ENCODE measurements at regions not wholly inside any gene's neighbourhood (a gene's known extent, or its start where the extent isn't known, plus 50 kb on each side); places are given as distances from the start of the nearest gene placed in this dataset.

DNA sequence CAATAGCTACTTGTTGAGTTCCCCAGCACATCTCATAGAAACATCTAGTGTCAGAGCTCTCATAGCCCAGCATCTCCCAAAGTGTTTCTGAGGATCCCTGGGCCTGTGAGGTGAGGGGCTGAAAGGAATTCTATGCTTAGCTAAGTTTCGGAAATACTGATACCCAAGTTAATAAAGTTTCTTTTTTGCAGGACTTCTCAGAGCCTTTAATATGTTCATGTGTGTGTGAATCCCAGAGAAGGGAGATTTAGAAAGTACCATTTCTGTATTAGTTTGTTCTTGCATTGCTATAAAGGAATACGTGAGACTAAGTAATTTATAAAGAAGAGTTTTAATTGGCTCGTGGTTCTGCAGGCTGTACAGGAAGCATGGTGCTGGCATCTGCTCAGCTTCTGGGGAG lies 211.2 kb downstream of the TSN start:
- Histone ChIP-seq H3K36me3 (no peaks in the 10 kb centered on the region), H3K9me3 (no peaks in the 10 kb centered on the region), H3K4me3 (no peak overlapping the region), H3K4me1 (no peaks in the 10 kb centered on the region), H3K27ac (no peak overlapping the region), H3K27me3 (no peaks in the 10 kb centered on the region)
- DNase-seq, result no peak
- TF ChIP-seq, protein P1, sequence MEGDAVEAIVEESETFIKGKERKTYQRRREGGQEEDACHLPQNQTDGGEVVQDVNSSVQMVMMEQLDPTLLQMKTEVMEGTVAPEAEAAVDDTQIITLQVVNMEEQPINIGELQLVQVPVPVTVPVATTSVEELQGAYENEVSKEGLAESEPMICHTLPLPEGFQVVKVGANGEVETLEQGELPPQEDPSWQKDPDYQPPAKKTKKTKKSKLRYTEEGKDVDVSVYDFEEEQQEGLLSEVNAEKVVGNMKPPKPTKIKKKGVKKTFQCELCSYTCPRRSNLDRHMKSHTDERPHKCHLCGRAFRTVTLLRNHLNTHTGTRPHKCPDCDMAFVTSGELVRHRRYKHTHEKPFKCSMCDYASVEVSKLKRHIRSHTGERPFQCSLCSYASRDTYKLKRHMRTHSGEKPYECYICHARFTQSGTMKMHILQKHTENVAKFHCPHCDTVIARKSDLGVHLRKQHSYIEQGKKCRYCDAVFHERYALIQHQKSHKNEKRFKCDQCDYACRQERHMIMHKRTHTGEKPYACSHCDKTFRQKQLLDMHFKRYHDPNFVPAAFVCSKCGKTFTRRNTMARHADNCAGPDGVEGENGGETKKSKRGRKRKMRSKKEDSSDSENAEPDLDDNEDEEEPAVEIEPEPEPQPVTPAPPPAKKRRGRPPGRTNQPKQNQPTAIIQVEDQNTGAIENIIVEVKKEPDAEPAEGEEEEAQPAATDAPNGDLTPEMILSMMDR (IDR thresholded peaks at IDR 0.05), result no peak
- no peak for TF ChIP-seq POLR2A (IDR thresholded peaks at IDR 0.05)

DNA sequence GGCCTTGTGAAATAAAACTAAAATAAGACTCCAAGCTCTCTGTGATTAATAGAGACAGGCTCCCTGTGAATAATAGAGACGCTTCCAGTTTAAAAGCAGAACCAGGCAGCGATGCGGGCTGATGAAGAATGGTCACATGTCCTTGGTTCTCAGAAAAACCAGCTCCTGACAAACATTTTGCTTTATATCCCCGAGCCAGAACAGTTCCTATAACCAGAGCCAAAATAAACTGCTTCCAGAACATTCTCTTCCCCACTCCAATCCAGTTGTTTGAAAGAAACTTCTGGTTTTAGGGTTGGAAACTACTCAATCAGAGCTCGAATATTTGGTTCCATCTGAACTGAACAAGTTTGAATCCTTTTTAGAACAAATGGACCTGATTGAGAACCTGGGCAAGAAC lies 213.7 kb downstream of the TSN start:
- Histone ChIP-seq H3K9me3 (no peaks in the 10 kb centered on the region), H3K36me3 (no peaks in the 10 kb centered on the region), H3K27me3 (no peaks in the 10 kb centered on the region), H3K4me1 (no peaks in the 10 kb centered on the region), H3K4me3 (no peak overlapping the region), H3K27ac (peak overlapping the region in 1 of 4 donors; percentile 7)
- DNase-seq, result no peak
- no peak for TF ChIP-seq POLR2A (IDR thresholded peaks at IDR 0.05)
- TF ChIP-seq, protein P1 (IDR thresholded peaks at IDR 0.05), result no peak

DNA sequence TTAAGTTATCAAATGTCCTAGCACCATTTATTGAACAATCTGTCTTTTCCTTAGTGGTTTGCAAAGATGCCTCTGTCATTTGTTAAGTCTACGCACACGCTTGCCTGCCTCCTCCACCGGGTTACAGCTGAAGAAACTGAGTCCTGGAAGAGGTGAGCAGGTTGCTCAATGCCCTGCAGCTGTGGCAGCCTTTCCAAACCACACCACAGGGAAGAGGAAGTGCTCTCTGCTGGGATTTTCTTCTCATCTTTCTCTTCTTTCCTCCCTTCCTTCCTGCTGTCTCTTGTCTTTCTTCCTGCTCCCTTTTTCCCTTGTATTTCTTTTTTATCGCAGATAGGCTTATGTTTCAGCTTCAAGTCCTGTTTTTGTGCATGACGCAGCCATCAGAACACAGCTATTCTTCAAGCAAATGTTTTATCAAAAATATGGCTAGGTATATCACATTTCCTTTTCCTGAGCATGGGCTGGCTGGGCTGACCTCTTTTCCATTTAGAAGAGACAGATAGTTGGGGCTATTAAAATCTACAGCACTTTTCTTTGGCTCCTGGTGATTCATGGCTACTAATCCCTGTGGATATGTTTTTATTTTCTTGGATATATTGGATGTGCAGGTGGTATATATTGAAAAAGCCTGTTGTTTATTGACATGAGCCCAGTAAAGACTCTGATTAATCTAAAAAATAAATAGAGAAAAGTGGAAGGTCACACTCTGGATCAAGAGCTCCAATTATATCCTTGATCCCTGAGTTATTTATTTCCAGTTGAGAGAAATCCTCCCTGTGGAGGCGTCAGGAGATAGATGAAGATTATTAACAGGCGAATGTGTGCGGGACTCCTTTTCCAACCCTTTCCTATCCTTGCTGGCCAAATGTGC lies 214.6 kb downstream of the TSN start:
- Histone ChIP-seq H3K4me3 (no peak overlapping the region), H3K9me3 (no peaks in the 10 kb centered on the region), H3K27me3 (no peaks in the 10 kb centered on the region), H3K4me1 (no peaks in the 10 kb centered on the region), H3K36me3 (no peaks in the 10 kb centered on the region), H3K27ac (no peak overlapping the region)
- TF ChIP-seq, protein P1 (IDR thresholded peaks at IDR 0.05), result no peak
- no peak for TF ChIP-seq POLR2A (IDR thresholded peaks at IDR 0.05)
- DNase-seq, result no peak

DNA sequence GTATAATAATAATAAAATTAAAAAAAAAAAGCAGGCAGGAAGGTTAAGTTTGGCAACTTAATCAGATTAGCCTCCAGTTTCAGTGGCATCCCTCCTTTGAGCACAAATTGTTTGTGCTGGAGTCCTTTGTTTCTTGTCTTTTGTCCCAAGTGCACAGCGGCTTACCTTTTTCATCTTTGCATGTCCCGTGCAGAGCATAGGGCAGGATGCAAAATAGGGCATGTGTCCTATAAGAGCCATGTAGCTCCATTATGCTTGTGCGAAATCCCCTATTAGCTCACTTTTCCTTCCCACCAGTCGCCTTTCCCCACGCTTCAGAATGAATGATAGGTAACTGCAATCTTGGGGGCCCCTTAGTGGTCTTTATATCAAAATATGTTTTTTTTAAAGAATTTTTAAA lies 216.8 kb downstream of the TSN start:
- Histone ChIP-seq H3K4me1 (no peaks in the 10 kb centered on the region), H3K4me3 (no peak overlapping the region), H3K36me3 (no peaks in the 10 kb centered on the region), H3K27ac (no peak overlapping the region), H3K27me3 (no peaks in the 10 kb centered on the region), H3K9me3 (no peaks in the 10 kb centered on the region)
- no peak for DNase-seq
- TF ChIP-seq, protein P1 (IDR thresholded peaks at IDR 0.05), result no peak
- no peak for TF ChIP-seq POLR2A (IDR thresholded peaks at IDR 0.05)

DNA sequence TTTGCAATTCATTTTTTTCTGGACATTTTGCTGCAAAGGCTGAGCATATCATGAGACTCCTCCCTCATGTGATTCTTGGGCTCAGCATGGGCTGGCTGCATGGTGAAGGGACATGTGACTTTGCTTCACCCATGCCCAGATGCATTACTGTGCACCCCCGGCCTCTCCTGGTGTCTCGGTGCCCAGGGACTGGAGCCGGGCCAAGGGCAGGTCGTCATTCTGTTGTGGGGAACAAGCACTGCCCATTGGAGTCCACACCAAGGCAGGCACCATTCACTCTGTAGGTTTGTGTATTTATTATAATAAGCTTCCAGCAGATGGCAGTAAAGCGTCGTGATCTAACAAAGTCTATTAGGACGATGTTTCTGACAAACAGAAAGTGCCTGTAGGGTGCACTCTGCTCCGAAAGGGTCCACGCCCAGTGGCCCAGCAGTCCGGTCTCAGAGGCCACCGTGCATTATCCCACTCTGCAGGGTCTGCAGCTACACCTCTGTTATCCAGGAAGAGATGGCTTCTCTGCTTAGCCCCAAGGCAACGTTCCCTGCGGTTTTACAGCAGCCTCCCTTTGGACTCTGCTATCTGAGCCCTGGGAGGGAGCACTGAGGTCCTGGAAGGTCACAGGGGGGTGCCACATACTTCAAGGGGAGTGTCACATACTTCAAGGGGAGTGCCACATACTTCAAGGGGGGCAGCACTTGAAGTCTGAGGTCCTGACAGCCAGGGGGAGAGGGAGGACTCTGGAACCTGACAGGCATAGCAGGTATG lies 219.6 kb downstream of the TSN start:
- no peaks in the 10 kb centered on the region for H3K4me1 ChIP-seq
- DNase-seq, result peak in 1 of 3 donors; percentile 58
- no peaks in the 10 kb centered on the region for H3K27me3 ChIP-seq
- no peaks in the 10 kb centered on the region for H3K36me3 ChIP-seq
- H3K4me3 ChIP-seq, result peak overlapping the region; percentile 7 to 52 (median 33)
- TF ChIP-seq, protein P1 (IDR thresholded peaks at IDR 0.05), result peak in 4 of 6 experiments; percentile 51 to 60 (median 57)
- no peak for TF ChIP-seq POLR2A (IDR thresholded peaks at IDR 0.05)
- H3K9me3 ChIP-seq, result no peaks in the 10 kb centered on the region
- no peak overlapping the region for H3K27ac ChIP-seq

Data from Peyer's patch (tissue), 4 donors.